ENCODE measurements at regions not wholly inside any gene's neighbourhood (a gene's known extent, or its start where the extent isn't known, plus 50 kb on each side); places are given as distances from the start of the nearest gene placed in this dataset.
A peak's percentile ranks its signal among the peaks of the same experiment; 100 is the strongest.

- H4K20me1 ChIP-seq (ENCODE audit: insufficient read depth, low read length), result no peaks in the 10 kb centered on the region
- no TSS peak for BruUV-seq (replicated peaks)
Measured at GRCh38 chr4:128700659-128701350, 108.7 kb upstream of the JADE1 start.

More at GRCh38 chr4:128700659-128701350, 108.7 kb upstream of the JADE1 start:
- Histone ChIP-seq H3K36me3 (replicated peaks in 1 of 2; ENCODE audit: control insufficient read depth in 1 of 2, insufficient read depth in 2 of 2, low read length in 2 of 2) (no peaks in the 10 kb centered on the region), H2AFZ (ENCODE audit: low read length) (no peak overlapping the region), H3K27me3 (ENCODE audit: control insufficient read depth in 1 of 2, insufficient read depth in 2 of 2, low read length in 2 of 2) (no peaks in the 10 kb centered on the region), H3K4me2 (ENCODE audit: low read depth, low read length) (no peak overlapping the region), H3K9me3 (ENCODE audit: low read length) (no peaks in the 10 kb centered on the region), H3K9ac (ENCODE audit: insufficient read depth, low read depth, low read length) (no peak overlapping the region), H3K27ac (ENCODE audit: extremely low read length, insufficient read depth, low read length) (no peak overlapping the region), H3K79me2 (ENCODE audit: insufficient read depth, low read length) (no peaks in the 10 kb centered on the region), H3K4me1 (ENCODE audit: insufficient read depth, low read length) (no peaks in the 10 kb centered on the region), H3K4me3 (replicated peaks in 1 of 3; ENCODE audit: insufficient read depth in 1 of 3, low read depth in 2 of 3, low read length in 3 of 3) (no peak overlapping the region)
- TF ChIP-seq ZZZ3 (CRISPR knock-in tag; IDR thresholded peaks at IDR 0.05; ENCODE audit: borderline replicate concordance) (no peak), MAFK (conservative IDR thresholded peaks at IDR 0.05 in 1 of 2, IDR thresholded peaks at IDR 0.05 in 1 of 2; ENCODE audit: low read length in 2 of 2) (peak; percentile 57 to 64), FOXJ3 (CRISPR knock-in tag; IDR thresholded peaks at IDR 0.05; ENCODE audit: borderline replicate concordance) (no peak), CENPBD1 (CRISPR knock-in tag; IDR thresholded peaks at IDR 0.05; ENCODE audit: borderline replicate concordance, low read depth) (no peak), ZNF782 (CRISPR knock-in tag; IDR thresholded peaks at IDR 0.05; ENCODE audit: borderline replicate concordance) (no peak), HNRNPUL1 (IDR thresholded peaks at IDR 0.05; ENCODE audit: low read depth, low read length) (no peak), PHF20 (CRISPR knock-in tag; IDR thresholded peaks at IDR 0.05) (no peak), MAFF (IDR thresholded peaks at IDR 0.05; ENCODE audit: low read depth, low read length) (peak; percentile 37; the same call in 1 of the 2 replicates)
- TF ChIP-seq, protein P1, sequence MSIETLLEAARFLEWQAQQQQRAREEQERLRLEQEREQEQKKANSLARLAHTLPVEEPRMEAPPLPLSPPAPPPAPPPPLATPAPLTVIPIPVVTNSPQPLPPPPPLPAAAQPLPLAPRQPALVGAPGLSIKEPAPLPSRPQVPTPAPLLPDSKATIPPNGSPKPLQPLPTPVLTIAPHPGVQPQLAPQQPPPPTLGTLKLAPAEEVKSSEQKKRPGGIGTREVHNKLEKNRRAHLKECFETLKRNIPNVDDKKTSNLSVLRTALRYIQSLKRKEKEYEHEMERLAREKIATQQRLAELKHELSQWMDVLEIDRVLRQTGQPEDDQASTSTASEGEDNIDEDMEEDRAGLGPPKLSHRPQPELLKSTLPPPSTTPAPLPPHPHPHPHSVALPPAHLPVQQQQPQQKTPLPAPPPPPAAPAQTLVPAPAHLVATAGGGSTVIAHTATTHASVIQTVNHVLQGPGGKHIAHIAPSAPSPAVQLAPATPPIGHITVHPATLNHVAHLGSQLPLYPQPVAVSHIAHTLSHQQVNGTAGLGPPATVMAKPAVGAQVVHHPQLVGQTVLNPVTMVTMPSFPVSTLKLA (IDR thresholded peaks at IDR 0.05), result no peak
- ChIA-PET CTCF (ENCODE audit: low intra/inter-chr PET ratio, low total read pairs) (no interaction called here), POLR2A (no interaction called here)
- WGBS (ENCODE audit: low lambda C conversion rate), result 33% methylated on average over 1 of the region's 1 CpG
- FAIRE-seq (no peak), DNase-seq (ENCODE audit: low spot score) (no peak), ATAC-seq (no peak)
- in situ Hi-C loops (cut with HindIII; ENCODE audit: extremely low pct_ligation_motif_present, low pct_unique_long_range_greater_than_20kb) (no loop called here), intact Hi-C loops (cut with micrococcal nuclease; ENCODE audit: unreplicated experiment) (no loop called here)

Measured in HepG2 (cell line).